Erythroblast (primary cell): ENCODE measurements at regions not wholly inside any gene's neighbourhood (a gene's known extent, or its start where the extent isn't known, plus 50 kb on each side); places are given as distances from the start of the nearest gene placed in this dataset.

Experiments used
- GATA1 ChIP-seq: IDR thresholded peaks from 2 replicates; pipeline ENCODE4 v1.6.1; 2011; ENCODE audit warnings: low read depth, mild to moderate bottlenecking, control low read depth, low read length, moderate library complexity
- POLR2A ChIP-seq: IDR thresholded peaks from 2 replicates; pipeline ENCODE4 v1.6.1; 2011; ENCODE audit warnings: mild to moderate bottlenecking, low read length

DNA sequence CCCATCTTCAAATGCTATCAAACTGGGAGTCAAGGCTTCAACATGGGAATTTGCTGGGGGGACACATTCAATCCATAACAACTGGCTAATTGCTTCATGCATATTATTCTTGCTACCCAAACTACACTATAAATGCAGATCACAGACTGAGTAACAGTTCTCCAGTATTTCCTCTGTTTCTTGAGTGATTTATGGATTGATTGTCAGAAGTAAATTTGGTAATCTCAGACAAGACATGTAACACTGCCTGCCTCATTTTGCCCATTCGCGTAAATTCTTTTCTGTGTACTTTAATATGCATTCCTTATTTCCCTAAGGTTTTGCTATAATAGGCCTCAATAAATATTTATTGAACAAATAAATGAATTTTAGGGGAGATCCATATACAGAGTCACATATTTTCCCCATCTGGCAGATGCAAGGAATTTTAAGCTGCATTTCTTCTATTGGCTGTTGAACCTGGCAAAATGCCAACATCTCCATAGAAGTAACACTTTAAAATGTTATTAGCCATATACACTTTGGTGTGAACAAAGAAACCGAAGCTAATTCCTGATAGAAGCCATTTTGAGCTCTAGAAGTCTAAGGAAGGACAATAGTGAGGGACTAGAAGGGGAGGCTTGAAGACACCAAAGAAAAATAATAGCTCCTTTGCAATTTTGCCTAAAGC lies 98.2 kb downstream of the QRSL1 start:
- TF ChIP-seq POLR2A (no peak), GATA1 (no peak)
